ENCODE measurements at regions not wholly inside any gene's neighbourhood (a gene's known extent, or its start where the extent isn't known, plus 50 kb on each side); places are given as distances from the start of the nearest gene placed in this dataset.
A peak's percentile ranks its signal among the peaks of the same experiment; 100 is the strongest.

- TF ChIP-seq SETDB1 (IDR thresholded peaks at IDR 0.05; ENCODE audit: insufficient read length, low read length) (no peak), ZSCAN18 (tag by site-specific recombination; IDR thresholded peaks at IDR 0.05) (no peak), REPIN1 (tag by site-specific recombination; IDR thresholded peaks at IDR 0.05; ENCODE audit: low read depth) (no peak), MYNN (tag by site-specific recombination; IDR thresholded peaks at IDR 0.05; ENCODE audit: borderline replicate concordance) (no peak), ZBTB48 (tag by site-specific recombination; IDR thresholded peaks at IDR 0.05) (no peak), MZF1 (tag by site-specific recombination; IDR thresholded peaks at IDR 0.05; ENCODE audit: borderline replicate concordance) (no peak), ZNF184 (tag by site-specific recombination; IDR thresholded peaks at IDR 0.05) (no peak), ZNF530 (tag by site-specific recombination; IDR thresholded peaks at IDR 0.05; ENCODE audit: low read depth) (no peak), ZNF394 (tag by site-specific recombination; IDR thresholded peaks at IDR 0.05; ENCODE audit: borderline replicate concordance) (no peak), ZSCAN30 (tag by site-specific recombination; IDR thresholded peaks at IDR 0.05) (no peak), ZNF776 (tag by site-specific recombination; IDR thresholded peaks at IDR 0.05; ENCODE audit: borderline replicate concordance) (no peak), ZNF785 (tag by site-specific recombination; IDR thresholded peaks at IDR 0.05) (no peak), PATZ1 (tag by site-specific recombination; IDR thresholded peaks at IDR 0.05) (no peak), KLF1 (tag by site-specific recombination; IDR thresholded peaks at IDR 0.05) (no peak), ZNF132 (tag by site-specific recombination; IDR thresholded peaks at IDR 0.05; ENCODE audit: borderline replicate concordance) (no peak), KLF16 (tag by site-specific recombination; IDR thresholded peaks at IDR 0.05) (no peak)
- Histone ChIP-seq H3K27ac (ENCODE audit: extremely low read depth, low read depth, low read length) (no peak overlapping the region), H3K36me3 (ENCODE audit: control insufficient read depth in 2 of 2, insufficient read depth in 1 of 2, low read length in 2 of 2) (no peaks in the 10 kb centered on the region), H3K9me3 (ENCODE audit: control insufficient read depth, insufficient read depth, low read depth, low read length) (no peaks in the 10 kb centered on the region), H3K4me3 (ENCODE audit: low read depth, low read length) (no peak overlapping the region), H3K4me1 (ENCODE audit: control insufficient read depth, insufficient read depth, low read length) (no peaks in the 10 kb centered on the region)
- POLR2A ChIA-PET, result no interaction called here
- CTCF ChIA-PET, result no interaction called here
These were observed 1049.5 kb downstream of the TBC1D22A start for GRCh38 chr22:47811971-47812370.

GRCh38 chr22:47810505-47811500, 1048.4 kb downstream of the TBC1D22A start:
- Histone ChIP-seq H3K36me3 (ENCODE audit: control insufficient read depth in 2 of 2, insufficient read depth in 1 of 2, low read length in 2 of 2) (no peaks in the 10 kb centered on the region), H3K4me1 (ENCODE audit: control insufficient read depth, insufficient read depth, low read length) (no peaks in the 10 kb centered on the region), H3K4me3 (ENCODE audit: low read depth, low read length) (no peak overlapping the region), H3K27ac (ENCODE audit: extremely low read depth, low read depth, low read length) (no peak overlapping the region), H3K9me3 (ENCODE audit: control insufficient read depth, insufficient read depth, low read depth, low read length) (no peaks in the 10 kb centered on the region)
- ChIA-PET CTCF (no interaction called here), POLR2A (no interaction called here)
- TF ChIP-seq ZNF843 (tag by site-specific recombination; IDR thresholded peaks at IDR 0.05) (no peak), ZIC2 (tag by site-specific recombination; IDR thresholded peaks at IDR 0.05) (0 out of 2 replicates have a peak, but pooled peaks have one; percentile 28)
